ENCODE measurements at regions not wholly inside any gene's neighbourhood (a gene's known extent, or its start where the extent isn't known, plus 50 kb on each side); places are given as distances from the start of the nearest gene placed in this dataset.

- Mint-ChIP-seq H3K4me1 (ENCODE audit: low read depth) (no peaks in the 10 kb centered on the region), H3K27me3 (ENCODE audit: low read depth) (no peaks in the 10 kb centered on the region), H3K27ac (no peak overlapping the region), H3K9me3 (ENCODE audit: insufficient read depth) (peaks cover 5% of the 10 kb centered on the region), H3K4me3 (no peak overlapping the region), H3K36me3 (ENCODE audit: low read depth) (no peaks in the 10 kb centered on the region)
- ChIA-PET POLR2A (no interaction called here), CTCF (no interaction called here)
- no peak for ATAC-seq
- DNase-seq, result no peak
Observed at GRCh38 chr2:185222311-185222710, 516.3 kb upstream of the FSIP2 start.

DNA sequence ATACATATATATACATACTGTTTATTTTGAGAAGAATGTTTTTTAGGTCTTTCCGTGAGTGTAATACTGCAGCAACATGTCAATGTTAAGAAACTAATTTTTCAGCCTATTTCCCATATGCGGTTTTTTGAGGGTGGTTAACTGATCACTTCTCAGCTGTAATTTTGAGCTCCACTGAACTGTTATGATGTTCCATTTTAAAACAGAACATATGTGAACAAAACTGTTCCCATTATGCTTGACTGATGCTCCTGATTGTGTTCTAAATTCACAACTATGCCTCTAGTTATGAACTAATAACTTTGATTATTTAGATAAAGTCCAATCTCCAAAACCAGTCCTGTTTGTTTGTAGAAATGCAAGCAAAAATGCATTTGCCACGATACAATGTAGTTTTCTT is 511.2 kb upstream of the FSIP2 start:
- DNase-seq (no peak), ATAC-seq (no peak)
- ChIA-PET POLR2A (no interaction called here), CTCF (no interaction called here)
- no peaks in the 10 kb centered on the region for H3K9me3 Mint-ChIP-seq (ENCODE audit: insufficient read depth)
- no peaks in the 10 kb centered on the region for H3K4me1 Mint-ChIP-seq (ENCODE audit: low read depth)
- no peaks in the 10 kb centered on the region for H3K27me3 Mint-ChIP-seq (ENCODE audit: low read depth)
- no peak overlapping the region for H3K4me3 Mint-ChIP-seq
- no peaks in the 10 kb centered on the region for H3K36me3 Mint-ChIP-seq (ENCODE audit: low read depth)
- no peak overlapping the region for H3K27ac Mint-ChIP-seq

GRCh38 chr2:185239491-185239890 is 499.1 kb upstream of the FSIP2 start:
- H3K4me1 Mint-ChIP-seq (ENCODE audit: low read depth), result no peaks in the 10 kb centered on the region
- ChIA-PET CTCF (no interaction called here), POLR2A (no interaction called here)
- no peak for DNase-seq
- no peak overlapping the region for H3K27ac Mint-ChIP-seq
- H3K9me3 Mint-ChIP-seq (ENCODE audit: insufficient read depth), result peaks cover 25% of the 10 kb centered on the region
- ATAC-seq, result no peak
- H3K36me3 Mint-ChIP-seq (ENCODE audit: low read depth), result no peaks in the 10 kb centered on the region
- H3K4me3 Mint-ChIP-seq, result no peak overlapping the region
- H3K27me3 Mint-ChIP-seq (ENCODE audit: low read depth), result no peaks in the 10 kb centered on the region

DNA sequence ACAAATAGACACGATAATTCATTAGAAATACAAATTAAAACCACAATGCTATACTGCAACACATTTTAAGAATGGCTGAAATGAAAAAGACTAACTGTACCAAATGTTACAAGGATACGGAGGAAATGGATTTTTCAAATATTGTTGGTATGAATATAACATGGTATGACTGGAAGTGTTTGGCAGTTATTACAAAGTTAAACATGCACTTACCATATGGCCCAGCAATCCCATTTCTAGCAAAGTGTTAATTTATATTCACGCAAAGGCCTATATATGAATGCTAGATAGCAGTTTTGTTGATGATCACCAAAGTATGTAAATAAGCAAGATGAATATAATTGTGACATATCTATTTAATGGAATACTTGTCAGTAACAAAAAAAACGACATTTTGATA is 497.8 kb upstream of the FSIP2 start:
- DNase-seq, result no peak
- ChIA-PET CTCF (no interaction called here), POLR2A (no interaction called here)
- H3K4me1 Mint-ChIP-seq (ENCODE audit: low read depth), result no peaks in the 10 kb centered on the region
- ATAC-seq, result no peak
- peaks cover 22% of the 10 kb centered on the region for H3K9me3 Mint-ChIP-seq (ENCODE audit: insufficient read depth)
- H3K27ac Mint-ChIP-seq, result no peak overlapping the region
- no peak overlapping the region for H3K4me3 Mint-ChIP-seq
- H3K36me3 Mint-ChIP-seq (ENCODE audit: low read depth), result no peaks in the 10 kb centered on the region
- H3K27me3 Mint-ChIP-seq (ENCODE audit: low read depth), result no peaks in the 10 kb centered on the region

- CTCF ChIA-PET, result no interaction called here
- Mint-ChIP-seq H3K4me3 (no peak overlapping the region), H3K9me3 (ENCODE audit: insufficient read depth) (peaks cover 22% of the 10 kb centered on the region), H3K36me3 (ENCODE audit: low read depth) (no peaks in the 10 kb centered on the region), H3K4me1 (ENCODE audit: low read depth) (no peaks in the 10 kb centered on the region), H3K27ac (no peak overlapping the region), H3K27me3 (ENCODE audit: low read depth) (no peaks in the 10 kb centered on the region)
- POLR2A ChIA-PET, result no interaction called here
- ATAC-seq (no peak), DNase-seq (no peak)
Observed at GRCh38 chr2:185241556-185241955, 497.0 kb upstream of the FSIP2 start.

- Mint-ChIP-seq H3K9me3 (ENCODE audit: insufficient read depth) (peaks cover 17% of the 10 kb centered on the region), H3K36me3 (ENCODE audit: low read depth) (no peaks in the 10 kb centered on the region), H3K4me1 (ENCODE audit: low read depth) (no peaks in the 10 kb centered on the region), H3K4me3 (no peak overlapping the region), H3K27me3 (ENCODE audit: low read depth) (no peaks in the 10 kb centered on the region), H3K27ac (no peak overlapping the region)
- ChIA-PET CTCF (no interaction called here), POLR2A (no interaction called here)
- ATAC-seq (no peak), DNase-seq (no peak)
Observed at GRCh38 chr2:185242462-185242861, 496.1 kb upstream of the FSIP2 start.

GRCh38 chr2:185245216-185245615 is 493.4 kb upstream of the FSIP2 start:
- ChIA-PET CTCF (no interaction called here), POLR2A (no interaction called here)
- Mint-ChIP-seq H3K27me3 (ENCODE audit: low read depth) (no peaks in the 10 kb centered on the region), H3K27ac (no peak overlapping the region), H3K4me3 (no peak overlapping the region), H3K9me3 (ENCODE audit: insufficient read depth) (peaks cover 4% of the 10 kb centered on the region), H3K36me3 (ENCODE audit: low read depth) (no peaks in the 10 kb centered on the region), H3K4me1 (ENCODE audit: low read depth) (no peaks in the 10 kb centered on the region)
- ATAC-seq (no peak), DNase-seq (no peak)

DNA sequence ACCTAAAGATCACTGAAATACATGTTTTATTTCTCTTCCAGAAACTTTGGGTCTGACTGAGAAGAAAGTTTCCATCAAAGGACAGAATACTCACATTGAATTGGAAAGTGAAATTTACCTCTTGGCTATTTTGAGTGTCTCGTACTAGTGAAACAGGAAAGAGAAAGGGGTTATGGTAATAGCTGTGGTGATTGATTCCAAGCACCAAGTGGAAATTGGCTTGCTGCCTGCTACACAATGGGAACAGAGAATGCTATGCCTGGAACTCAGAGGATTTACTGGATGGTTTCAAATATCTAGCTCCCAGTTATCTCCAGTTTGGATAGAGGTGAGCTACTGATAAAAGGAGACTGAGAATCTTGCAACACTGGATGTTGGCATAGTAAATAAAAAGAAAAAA is 492.8 kb upstream of the FSIP2 start:
- ATAC-seq, result no peak
- H3K4me3 Mint-ChIP-seq, result no peak overlapping the region
- H3K9me3 Mint-ChIP-seq (ENCODE audit: insufficient read depth), result peaks cover 4% of the 10 kb centered on the region

GRCh38 chr2:185246717-185247116 is 491.9 kb upstream of the FSIP2 start:
- DNase-seq (no peak), ATAC-seq (no peak)
- Mint-ChIP-seq H3K9me3 (ENCODE audit: insufficient read depth) (peaks cover 4% of the 10 kb centered on the region), H3K27ac (no peak overlapping the region), H3K4me3 (no peak overlapping the region), H3K4me1 (ENCODE audit: low read depth) (no peaks in the 10 kb centered on the region), H3K36me3 (ENCODE audit: low read depth) (no peaks in the 10 kb centered on the region), H3K27me3 (ENCODE audit: low read depth) (no peaks in the 10 kb centered on the region)
- ChIA-PET POLR2A (no interaction called here), CTCF (no interaction called here)

More for the DNA sequence above, 492.8 kb upstream of the FSIP2 start:
- ChIA-PET CTCF (no interaction called here), POLR2A (no interaction called here)
- Mint-ChIP-seq H3K27ac (no peak overlapping the region), H3K36me3 (ENCODE audit: low read depth) (no peaks in the 10 kb centered on the region), H3K27me3 (ENCODE audit: low read depth) (no peaks in the 10 kb centered on the region), H3K4me1 (ENCODE audit: low read depth) (no peaks in the 10 kb centered on the region)
- DNase-seq, result no peak

DNA sequence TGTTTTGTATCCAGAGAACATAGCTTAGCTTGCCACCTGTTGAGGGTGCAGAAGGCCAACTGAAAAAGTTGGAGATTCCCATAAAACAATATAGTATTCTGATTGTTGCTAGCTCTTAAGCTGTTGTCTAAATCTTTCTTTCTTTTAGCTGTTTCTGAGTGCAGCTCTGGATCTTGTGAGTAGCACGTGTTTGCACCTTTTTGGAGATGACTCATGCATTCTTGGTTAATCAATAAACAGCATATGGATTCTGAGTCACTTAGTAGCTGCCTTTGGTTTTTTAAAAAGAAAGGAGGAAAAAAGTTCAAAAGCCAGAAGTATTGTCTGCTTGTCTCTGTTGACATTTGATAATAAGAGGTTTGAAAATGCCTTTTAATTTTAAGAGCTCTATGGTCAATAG is 483.0 kb upstream of the FSIP2 start:
- Mint-ChIP-seq H3K9me3 (ENCODE audit: insufficient read depth) (no peaks in the 10 kb centered on the region), H3K27me3 (ENCODE audit: low read depth) (no peaks in the 10 kb centered on the region), H3K36me3 (ENCODE audit: low read depth) (no peaks in the 10 kb centered on the region), H3K4me3 (no peak overlapping the region), H3K4me1 (ENCODE audit: low read depth) (no peaks in the 10 kb centered on the region), H3K27ac (no peak overlapping the region)
- ATAC-seq (no peak), DNase-seq (no peak)
- CTCF ChIA-PET, result no interaction called here
- POLR2A ChIA-PET, result no interaction called here

- Mint-ChIP-seq H3K4me1 (ENCODE audit: low read depth) (no peaks in the 10 kb centered on the region), H3K4me3 (no peak overlapping the region), H3K36me3 (ENCODE audit: low read depth) (no peaks in the 10 kb centered on the region), H3K27me3 (ENCODE audit: low read depth) (no peaks in the 10 kb centered on the region), H3K27ac (no peak overlapping the region), H3K9me3 (ENCODE audit: insufficient read depth) (no peaks in the 10 kb centered on the region)
- DNase-seq (no peak), ATAC-seq (no peak)
- POLR2A ChIA-PET, result no interaction called here
- CTCF ChIA-PET, result no interaction called here
Observed at GRCh38 chr2:185265747-185266146, 472.9 kb upstream of the FSIP2 start.

- no peak overlapping the region for H3K27ac Mint-ChIP-seq
- no peaks in the 10 kb centered on the region for H3K9me3 Mint-ChIP-seq (ENCODE audit: insufficient read depth)
- no peak overlapping the region for H3K4me3 Mint-ChIP-seq
- H3K27me3 Mint-ChIP-seq (ENCODE audit: low read depth), result no peaks in the 10 kb centered on the region
- ATAC-seq, result no peak
- ChIA-PET CTCF (no interaction called here), POLR2A (no interaction called here)
- no peaks in the 10 kb centered on the region for H3K4me1 Mint-ChIP-seq (ENCODE audit: low read depth)
- H3K36me3 Mint-ChIP-seq (ENCODE audit: low read depth), result no peaks in the 10 kb centered on the region
- no peak for DNase-seq
Observed at GRCh38 chr2:185268651-185269050, 470.0 kb upstream of the FSIP2 start.

- ChIA-PET CTCF (no interaction called here), POLR2A (no interaction called here)
- Mint-ChIP-seq H3K4me3 (no peak overlapping the region), H3K36me3 (ENCODE audit: low read depth) (no peaks in the 10 kb centered on the region), H3K4me1 (ENCODE audit: low read depth) (no peaks in the 10 kb centered on the region), H3K27me3 (ENCODE audit: low read depth) (no peaks in the 10 kb centered on the region), H3K27ac (no peak overlapping the region), H3K9me3 (ENCODE audit: insufficient read depth) (no peaks in the 10 kb centered on the region)
- no peak for ATAC-seq
- DNase-seq, result no peak
Observed at GRCh38 chr2:185274718-185275484, 463.7 kb upstream of the FSIP2 start.
